ENCODE measurements at regions not wholly inside any gene's neighbourhood (a gene's known extent, or its start where the extent isn't known, plus 50 kb on each side); places are given as distances from the start of the nearest gene placed in this dataset.

GRCh38 chr13:97134364-97135095 is 87.6 kb upstream of the MBNL2 start:
- H3K27ac Mint-ChIP-seq, result no peak overlapping the region
- H3K36me3 Mint-ChIP-seq (ENCODE audit: low read depth), result no peaks in the 10 kb centered on the region
- H3K4me1 Mint-ChIP-seq (ENCODE audit: low read depth), result peaks cover 12% of the 10 kb centered on the region
- H3K9me3 Mint-ChIP-seq, result no peaks in the 10 kb centered on the region
- TF ChIP-seq CTCF (IDR thresholded peaks at IDR 0.05), result no peak
- H3K27me3 Mint-ChIP-seq (ENCODE audit: insufficient read depth), result peaks cover 8% of the 10 kb centered on the region
- H3K4me3 Mint-ChIP-seq, result no peak overlapping the region
- peak; percentile 11 for DNase-seq

- Mint-ChIP-seq H3K9me3 (no peaks in the 10 kb centered on the region), H3K36me3 (ENCODE audit: low read depth) (no peaks in the 10 kb centered on the region), H3K4me1 (ENCODE audit: low read depth) (peaks cover 24% of the 10 kb centered on the region), H3K27ac (no peak overlapping the region), H3K27me3 (ENCODE audit: insufficient read depth) (peaks cover 8% of the 10 kb centered on the region), H3K4me3 (no peak overlapping the region)
- no peak for DNase-seq
- TF ChIP-seq CTCF (IDR thresholded peaks at IDR 0.05), result no peak
Measured at GRCh38 chr13:97135883-97136282, 86.2 kb upstream of the MBNL2 start.

- H3K9me3 Mint-ChIP-seq, result no peaks in the 10 kb centered on the region
- H3K36me3 Mint-ChIP-seq (ENCODE audit: low read depth), result no peaks in the 10 kb centered on the region
- no peak overlapping the region for H3K4me3 Mint-ChIP-seq
- no peak overlapping the region for H3K27ac Mint-ChIP-seq
- DNase-seq, result no peak
- peaks cover 8% of the 10 kb centered on the region for H3K27me3 Mint-ChIP-seq (ENCODE audit: insufficient read depth)
- H3K4me1 Mint-ChIP-seq (ENCODE audit: low read depth), result peaks cover 29% of the 10 kb centered on the region
- no peak for TF ChIP-seq CTCF (IDR thresholded peaks at IDR 0.05)
Measured at GRCh38 chr13:97136418-97136817, 85.7 kb upstream of the MBNL2 start.

- no peak for TF ChIP-seq CTCF (IDR thresholded peaks at IDR 0.05)
- Mint-ChIP-seq H3K27me3 (ENCODE audit: insufficient read depth) (peaks cover 6% of the 10 kb centered on the region), H3K4me3 (no peak overlapping the region), H3K36me3 (ENCODE audit: low read depth) (no peaks in the 10 kb centered on the region), H3K27ac (no peak overlapping the region), H3K4me1 (ENCODE audit: low read depth) (peaks cover 29% of the 10 kb centered on the region), H3K9me3 (no peaks in the 10 kb centered on the region)
- no peak for DNase-seq
Measured at GRCh38 chr13:97139691-97140090, 82.4 kb upstream of the MBNL2 start.

- Mint-ChIP-seq H3K4me3 (no peak overlapping the region), H3K27ac (no peak overlapping the region), H3K9me3 (no peaks in the 10 kb centered on the region), H3K4me1 (ENCODE audit: low read depth) (peaks cover 28% of the 10 kb centered on the region), H3K27me3 (ENCODE audit: insufficient read depth) (peaks cover 7% of the 10 kb centered on the region), H3K36me3 (ENCODE audit: low read depth) (no peaks in the 10 kb centered on the region)
- no peak for DNase-seq
- no peak for TF ChIP-seq CTCF (IDR thresholded peaks at IDR 0.05)
Measured at GRCh38 chr13:97140131-97140530, 82.0 kb upstream of the MBNL2 start.
